ENCODE measurements at regions not wholly inside any gene's neighbourhood (a gene's known extent, or its start where the extent isn't known, plus 50 kb on each side); places are given as distances from the start of the nearest gene placed in this dataset.

- TF ChIP-seq CTCF (IDR thresholded peaks at IDR 0.05) (no peak), EP300 (IDR thresholded peaks at IDR 0.05) (no peak)
These were observed 596.2 kb upstream of the LRRC4C start for GRCh38 chr11:42055606-42056005.
